ENCODE measurements at regions not wholly inside any gene's neighbourhood (a gene's known extent, or its start where the extent isn't known, plus 50 kb on each side); places are given as distances from the start of the nearest gene placed in this dataset.
"Not testable (repeated sequence)": the region's sequence is repeated elsewhere in the genome, so short reads cannot be mapped to it uniquely, and the experiment has no call there.

DNA sequence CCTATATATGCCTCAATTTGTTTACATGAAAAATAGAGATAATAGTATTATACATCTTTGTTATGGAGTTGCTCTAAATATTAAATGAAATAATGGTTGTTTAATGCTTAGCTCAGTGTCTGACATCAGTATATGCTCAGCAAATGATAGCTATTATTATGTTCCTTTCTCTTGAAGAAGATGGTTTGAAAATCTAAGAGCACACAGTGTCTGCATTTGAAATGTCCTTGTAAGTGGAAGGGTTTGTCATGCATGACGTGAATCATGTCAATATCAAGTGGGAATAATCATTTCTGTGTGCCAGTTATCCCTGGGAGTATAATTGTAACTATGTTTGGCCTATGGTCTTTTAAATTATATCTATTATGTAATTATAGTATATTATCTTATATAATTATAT, 377.5 kb upstream of the SORCS1 start:
- DNase-seq = no peak

DNA sequence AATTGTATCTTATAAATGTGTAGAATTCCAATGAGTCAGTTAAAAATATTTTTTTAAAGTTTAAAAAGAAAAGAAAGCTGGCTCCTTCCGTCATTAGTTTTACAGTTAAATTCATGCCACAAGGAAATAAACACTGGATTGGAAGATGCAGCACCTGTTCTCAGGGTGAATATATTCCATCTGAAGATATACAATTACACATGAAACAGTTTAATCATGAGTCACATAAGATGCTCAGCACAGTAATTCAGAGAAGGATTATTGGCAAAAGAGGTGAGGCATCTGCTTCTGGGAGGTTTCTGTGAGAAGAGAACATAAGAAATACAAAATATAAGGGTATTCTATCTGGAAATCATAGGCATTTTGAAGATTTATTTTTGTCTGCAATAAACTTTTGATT, 376.5 kb upstream of the SORCS1 start:
- no peak for DNase-seq

DNA sequence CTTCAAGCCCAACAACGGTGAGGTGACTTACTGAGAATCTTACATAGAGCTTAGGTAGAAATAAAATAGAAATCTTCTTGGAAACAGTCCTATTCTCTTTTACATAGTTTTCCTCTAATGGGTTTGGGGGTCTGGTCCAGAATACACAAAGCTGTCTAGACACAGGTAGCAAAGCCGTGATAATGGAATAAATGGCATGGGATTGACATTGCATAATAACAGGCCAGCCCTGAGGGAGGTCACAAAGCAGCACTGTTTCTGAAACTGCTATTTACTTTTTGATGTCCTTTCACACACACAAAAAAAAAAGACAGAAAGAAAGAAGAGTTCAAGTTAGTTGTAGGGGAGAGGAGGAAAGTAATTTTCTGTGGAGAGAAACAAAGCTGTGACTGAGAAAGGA, 364.8 kb upstream of the SORCS1 start:
- no peak for DNase-seq

DNA sequence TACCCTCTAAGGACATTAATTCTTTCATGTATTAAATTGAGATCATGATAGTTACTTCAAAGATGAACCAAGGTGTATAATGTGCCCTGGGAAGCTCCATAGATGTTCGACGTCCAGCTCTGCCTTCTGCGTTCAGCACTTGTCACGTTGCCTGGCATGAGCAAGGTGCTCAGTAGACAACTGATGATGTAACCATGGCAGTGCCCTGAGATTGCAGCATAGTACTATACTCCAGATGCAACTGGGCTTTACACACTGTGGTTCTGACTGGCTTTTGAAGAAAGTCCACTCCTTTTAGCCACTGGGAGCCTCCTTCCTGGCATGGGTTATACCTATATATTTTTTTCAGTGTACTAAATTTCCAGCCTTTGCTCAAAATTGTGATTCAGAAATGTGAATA, 355.8 kb upstream of the SORCS1 start:
- no peak for DNase-seq

DNA sequence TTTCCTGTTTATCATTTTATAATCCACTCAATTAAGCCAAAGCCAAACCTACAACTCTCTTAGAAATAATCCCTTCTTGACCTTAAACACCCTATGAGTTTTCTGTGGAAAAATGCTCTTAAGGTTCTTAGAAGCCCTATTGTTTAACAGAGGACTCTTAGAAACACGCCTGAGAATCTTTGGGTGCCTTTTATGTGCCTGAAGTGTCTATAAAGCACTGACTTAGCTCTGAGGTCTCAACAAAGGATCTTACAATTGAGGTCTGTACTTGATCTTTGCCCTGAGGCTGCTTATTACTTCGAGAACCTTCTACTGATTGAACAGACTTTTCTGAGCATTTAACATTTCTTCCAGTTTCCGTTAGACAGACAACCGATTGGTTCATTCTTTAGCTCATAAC, 353.3 kb upstream of the SORCS1 start:
- DNase-seq = no peak

DNA sequence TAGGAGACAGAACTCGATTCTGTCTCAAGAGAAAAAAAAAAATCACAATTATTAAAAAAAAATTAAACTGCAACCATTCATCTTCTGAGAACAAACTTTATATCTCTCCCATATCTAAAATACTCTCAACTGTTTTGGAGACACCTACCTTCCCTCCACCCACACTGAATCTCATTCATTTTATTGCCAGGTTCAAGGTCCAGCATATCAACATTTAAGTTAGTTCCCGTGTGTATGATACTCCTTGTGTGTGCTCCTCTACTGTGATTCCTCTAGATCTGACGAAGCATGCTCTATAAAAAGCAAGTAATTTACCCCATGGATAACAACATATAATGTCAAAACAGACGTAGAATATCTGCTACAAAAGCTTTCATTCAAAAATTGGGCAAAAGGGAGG, 351.8 kb upstream of the SORCS1 start:
- no peak for DNase-seq

DNA sequence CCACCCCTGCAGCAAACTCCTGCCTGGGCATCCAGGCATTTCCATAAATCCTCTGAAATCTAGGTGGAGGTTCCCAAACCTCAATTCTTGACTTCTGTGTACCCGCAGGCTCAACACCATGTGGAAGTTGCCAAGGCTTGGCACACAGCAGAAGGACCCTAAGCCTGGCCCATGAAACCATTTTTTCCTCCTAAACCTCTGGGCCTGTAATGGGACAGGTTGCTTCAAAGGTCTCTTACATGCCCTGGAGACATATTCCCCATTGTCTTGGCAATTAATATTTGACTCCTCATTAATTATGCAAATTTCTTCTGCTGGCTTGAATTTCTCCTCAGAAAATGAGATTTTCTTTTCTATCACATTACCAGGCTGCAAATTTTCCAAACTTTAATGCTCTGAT, 339.5 kb upstream of the SORCS1 start:
- DNase-seq = not testable (repeated sequence)

DNA sequence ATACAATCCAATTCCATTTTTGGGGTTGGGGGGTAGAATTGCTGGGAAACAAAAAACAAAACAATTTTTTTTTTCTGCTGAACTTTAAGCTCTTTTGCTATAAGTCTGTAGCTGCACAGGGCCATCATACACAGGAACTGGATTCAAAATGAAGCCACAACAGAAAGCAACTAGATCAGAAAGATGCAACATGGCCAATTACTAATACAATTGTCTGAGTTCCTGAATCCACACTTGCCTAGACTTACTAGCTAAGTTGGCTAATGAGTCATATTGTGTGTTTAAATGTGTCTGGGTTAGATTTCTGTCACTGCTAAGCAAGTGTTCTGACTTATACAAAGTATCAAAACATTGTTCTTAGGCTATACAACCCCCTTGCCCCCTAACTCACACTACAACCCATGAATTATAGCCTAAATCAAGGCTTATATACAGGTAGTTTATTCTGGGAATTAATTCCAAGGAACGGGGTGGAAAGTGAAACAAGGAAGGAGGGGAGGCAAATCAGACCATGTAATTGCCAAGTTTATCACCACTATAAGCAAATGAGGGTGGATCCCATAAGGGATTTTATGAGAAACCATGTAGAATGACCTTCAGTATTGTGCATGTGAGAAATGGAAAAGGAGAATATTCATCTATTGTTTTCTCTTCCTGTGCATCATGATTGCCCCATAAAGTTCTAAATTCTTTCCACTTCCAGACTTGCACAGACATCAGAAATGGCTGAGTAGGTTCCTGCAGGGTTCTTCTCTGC, 337.9 kb upstream of the SORCS1 start:
- no peak for DNase-seq

DNA sequence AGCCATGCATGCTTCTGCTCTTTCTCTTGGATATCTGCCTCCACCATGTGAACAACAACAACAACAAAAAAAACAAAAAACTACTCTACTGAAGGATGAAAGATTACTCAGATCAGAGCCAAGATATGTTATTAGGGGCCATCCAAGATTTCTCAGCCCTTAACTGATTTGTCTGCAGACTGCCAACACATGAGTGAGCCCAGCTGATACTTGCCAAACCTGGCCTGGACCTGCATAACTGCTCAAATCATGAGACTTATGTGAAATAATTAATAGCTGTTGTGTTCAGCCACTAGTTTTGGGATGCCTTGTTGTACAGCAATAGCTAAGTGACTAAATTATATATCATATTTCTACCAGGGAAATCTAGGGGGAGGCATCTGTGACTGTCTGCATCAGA, 334.5 kb upstream of the SORCS1 start:
- no peak for DNase-seq

DNA sequence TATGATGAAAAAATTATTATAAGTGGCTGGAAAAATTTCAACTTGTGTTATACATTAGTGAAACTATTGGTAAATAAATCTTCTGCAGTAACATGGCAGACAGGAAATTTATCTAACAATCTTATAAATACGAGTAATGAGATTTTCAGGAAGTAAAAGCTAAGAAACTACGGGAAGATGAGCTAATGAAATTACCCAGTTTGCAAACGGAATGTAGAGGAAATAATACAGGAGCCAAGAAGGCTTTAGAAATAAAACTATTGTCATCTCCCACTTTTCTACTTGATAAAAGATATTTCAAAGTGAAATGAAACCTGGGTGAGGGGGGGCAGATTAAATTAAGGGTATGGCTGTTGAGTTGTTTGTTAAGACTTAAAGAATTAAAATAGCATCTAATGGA, 332.5 kb upstream of the SORCS1 start:
- DNase-seq = no peak

DNA sequence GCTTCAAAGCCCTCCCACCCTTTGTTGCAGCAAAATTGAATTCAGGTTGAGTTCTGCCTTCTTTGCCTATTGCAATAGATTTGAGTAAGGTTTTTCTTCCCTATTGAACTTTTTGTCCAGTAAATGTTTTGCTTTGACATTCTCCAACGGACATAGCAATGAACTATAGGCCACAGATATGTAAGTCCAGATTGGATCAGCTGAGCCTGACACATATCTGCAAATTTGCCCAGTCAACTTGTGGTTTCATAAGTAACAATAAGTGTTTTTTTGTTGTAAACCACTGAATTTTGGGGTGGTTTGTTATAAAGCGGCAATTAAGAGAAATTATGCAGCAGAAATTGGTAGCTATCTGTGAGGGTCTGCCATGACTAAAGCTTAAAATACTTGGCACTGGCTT, 332.1 kb upstream of the SORCS1 start:
- DNase-seq = no peak

DNA sequence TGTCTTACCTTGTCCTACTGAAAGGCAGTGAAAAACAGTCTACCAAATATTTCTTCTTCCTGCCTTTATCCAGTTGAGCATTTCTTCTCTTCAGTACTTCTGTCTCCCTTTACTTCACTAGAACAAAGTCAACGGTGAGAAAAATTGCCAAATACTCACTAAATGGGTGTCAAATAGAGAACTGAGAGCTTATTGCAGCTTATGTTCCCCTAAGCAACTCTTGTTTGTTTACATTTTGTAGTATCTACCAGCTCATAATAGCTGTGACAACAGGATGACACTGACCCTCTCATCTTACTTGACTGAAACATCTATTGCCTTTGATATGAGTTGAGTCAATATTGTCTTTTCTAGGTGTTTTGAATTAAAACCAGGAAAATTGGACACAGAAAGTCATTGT, 327.9 kb upstream of the SORCS1 start:
- no peak for DNase-seq

DNA sequence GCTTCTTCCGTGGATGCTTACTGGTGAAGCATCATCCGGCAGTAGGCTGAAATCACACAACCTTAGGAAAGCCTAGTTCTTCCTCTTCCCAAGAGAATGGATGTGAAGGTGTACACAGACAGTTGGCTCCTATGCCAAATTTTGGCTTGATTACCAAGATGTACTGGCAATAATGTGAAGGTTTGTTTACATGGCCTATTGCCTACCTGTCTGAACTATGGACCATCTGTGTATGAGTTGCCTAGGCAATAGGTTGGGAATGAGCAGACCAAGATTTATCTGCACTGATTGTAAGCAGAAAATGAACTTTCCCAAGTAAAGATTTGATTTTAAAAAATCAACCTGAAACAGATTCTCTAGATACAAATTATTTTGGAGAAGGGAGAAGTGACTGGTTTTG, 325.9 kb upstream of the SORCS1 start:
- no peak for DNase-seq

DNA sequence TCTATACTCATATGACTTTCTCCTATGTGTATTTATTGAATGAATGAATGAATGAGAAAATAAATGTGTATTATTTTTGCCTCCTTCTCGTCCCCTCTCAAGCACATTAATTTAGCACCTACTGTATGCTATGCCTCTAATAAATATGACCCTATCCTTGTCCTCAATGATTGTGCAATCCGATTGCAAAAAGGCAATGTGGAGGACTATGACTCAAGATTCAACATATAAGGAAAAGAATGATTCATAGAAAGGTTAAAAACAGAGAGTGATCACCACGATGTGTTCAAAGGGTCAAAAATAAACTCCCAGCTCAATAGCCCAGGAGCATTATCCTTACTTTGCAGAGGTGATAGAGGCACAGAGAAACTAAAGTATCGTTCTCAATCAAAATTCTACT, 322.8 kb upstream of the SORCS1 start:
- DNase-seq = no peak

DNA sequence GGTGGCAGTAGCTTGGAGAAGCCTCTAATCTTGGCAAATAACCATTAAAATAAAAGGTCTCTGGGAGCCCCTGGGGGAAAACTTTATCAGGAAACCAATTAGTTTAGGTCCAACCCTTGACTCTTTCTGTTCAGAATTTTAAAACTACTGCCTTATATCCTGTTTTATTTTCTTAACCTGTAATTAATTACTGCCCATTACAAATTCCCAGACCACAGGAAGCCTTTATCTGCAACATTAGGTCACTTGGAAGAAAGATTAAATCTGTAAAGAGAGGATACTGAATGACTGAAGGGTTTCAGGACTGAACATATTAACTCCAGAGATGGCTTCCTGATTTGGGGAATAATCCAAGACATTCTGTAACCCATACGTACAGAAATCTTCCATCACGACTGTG, 320.5 kb upstream of the SORCS1 start:
- no peak for DNase-seq

DNA sequence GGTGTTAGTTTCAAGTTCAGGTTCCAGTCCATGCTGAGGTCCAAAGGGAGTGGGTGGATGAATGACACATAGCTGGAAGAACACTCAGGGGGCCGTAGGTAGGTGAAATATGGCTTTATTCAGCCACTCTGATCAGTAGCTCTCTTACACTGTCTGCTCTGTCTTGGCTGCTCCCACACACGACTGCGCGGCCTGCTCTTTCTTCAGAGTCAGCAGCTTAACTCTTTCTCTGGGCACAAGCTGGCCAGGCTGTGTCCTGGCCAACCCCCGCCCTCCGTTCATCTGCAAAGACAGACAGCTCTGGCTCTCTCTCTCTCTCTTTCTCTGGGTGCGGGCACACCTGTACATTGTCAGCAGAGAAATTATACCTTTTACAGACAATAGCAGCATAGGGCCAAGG, 317.4 kb upstream of the SORCS1 start:
- no peak for DNase-seq

DNA sequence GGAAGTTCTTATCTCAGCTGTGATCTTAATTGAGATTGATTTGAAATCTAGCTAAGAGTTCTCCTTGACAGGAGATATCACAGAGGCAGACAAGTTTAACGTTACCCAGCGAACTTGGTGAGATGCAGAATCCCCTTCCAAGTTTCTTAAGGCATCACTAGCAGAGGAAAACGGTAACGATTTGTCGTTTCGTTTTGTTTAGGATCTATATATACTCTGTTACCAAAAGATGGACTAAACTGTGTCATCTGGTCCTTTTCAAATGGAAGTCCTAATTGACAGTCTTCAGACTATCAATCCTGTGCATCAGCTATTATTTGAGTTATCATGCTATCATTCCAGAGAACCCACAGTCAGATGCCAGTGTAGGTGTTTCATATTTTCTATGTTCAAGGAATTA, 316.7 kb upstream of the SORCS1 start:
- DNase-seq = no peak

DNA sequence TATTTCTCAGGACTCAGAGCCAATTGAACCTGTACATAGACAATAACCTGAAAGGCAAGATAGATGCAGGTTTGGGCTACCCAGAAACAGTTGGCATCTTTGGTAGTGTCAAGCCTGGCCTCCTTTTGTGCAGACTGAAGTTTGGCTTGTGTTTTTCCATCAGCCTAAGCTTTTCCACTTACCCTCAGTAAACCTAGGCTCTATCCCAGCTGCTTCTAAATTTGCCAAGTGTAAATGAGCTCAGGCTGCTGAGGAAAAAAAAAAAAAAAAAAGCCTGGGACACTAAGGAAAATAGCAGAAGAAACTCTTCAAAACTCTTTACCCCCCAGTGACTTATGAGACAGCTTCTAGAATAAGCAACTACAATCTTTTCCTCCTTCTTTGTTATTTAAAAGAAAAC, 316.3 kb upstream of the SORCS1 start:
- no peak for DNase-seq

DNA sequence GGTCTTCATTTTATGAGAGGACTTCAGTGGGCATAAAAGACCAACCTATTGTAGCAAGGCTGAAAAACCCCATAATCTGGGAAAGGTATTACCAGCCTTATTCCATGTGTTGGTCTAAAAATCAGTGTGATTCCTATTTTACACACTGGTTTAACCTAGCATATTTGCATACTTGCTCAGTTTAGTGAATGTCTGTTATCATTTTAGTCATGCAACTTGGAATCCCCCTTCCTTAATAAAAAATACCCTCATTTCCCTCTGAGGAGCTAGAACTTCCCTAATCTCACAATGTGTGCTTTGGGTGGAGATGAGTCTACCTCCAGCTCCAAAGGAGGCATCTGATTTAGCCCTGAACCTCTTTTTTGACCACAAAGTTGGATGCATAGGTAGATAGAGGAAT, 312.8 kb upstream of the SORCS1 start:
- no peak for DNase-seq

DNA sequence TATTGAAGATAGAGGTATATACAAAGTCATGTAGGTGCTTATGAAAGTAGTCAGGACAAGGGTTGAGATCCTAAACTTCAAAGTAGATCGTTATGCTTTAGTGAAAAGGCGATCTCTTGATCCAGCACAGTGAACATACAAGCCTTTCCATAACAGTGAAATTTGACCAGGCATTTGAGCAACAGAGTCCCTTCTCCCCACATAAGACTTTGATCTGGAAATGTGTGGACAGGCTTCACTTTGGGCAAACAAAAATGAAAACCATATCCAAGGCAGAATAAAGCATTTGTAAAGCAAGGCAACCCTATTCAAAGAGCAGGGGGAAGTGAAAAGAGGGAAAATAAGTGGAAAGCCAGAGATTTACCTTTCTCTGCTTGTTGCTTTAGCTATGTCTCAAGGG, 311.9 kb upstream of the SORCS1 start:
- no peak for DNase-seq

DNA sequence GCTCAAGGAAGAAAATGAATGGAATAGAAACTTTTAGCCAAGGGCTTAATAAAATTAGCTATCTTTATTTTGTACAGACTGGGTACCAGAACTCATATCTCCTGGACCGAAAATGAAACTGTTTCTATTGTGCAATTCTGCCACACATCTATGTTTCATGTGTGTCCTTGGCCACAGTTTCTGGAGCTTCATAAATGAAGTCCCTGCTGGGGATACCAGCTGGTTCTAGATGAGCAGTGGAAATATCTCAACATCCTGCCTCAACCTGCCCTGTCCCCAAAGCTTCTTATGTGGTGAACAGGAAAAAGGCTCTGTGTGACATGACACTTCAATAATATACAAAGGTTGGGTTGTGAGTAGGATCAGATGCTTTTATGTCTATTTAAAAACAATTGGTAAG, 310.1 kb upstream of the SORCS1 start:
- no peak for DNase-seq

DNA sequence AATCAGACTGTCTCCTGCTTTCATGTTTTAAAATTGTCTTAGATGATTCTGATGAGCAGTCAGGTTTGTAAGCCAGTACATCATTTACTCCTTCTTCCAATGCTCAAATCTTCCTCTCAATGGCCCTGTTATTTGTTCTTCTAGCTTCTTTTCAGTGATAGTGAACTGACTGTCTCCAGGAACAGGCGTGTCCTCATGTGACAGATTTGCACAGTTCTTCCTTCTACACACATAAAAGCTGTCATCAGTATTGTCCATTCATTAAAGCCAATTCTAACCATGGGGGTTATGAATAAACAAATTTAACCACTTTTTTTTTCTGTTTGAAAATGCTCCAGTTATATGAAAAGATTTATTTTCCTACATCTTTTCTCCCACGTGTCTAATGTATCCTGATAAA, 308.7 kb upstream of the SORCS1 start:
- DNase-seq = no peak

DNA sequence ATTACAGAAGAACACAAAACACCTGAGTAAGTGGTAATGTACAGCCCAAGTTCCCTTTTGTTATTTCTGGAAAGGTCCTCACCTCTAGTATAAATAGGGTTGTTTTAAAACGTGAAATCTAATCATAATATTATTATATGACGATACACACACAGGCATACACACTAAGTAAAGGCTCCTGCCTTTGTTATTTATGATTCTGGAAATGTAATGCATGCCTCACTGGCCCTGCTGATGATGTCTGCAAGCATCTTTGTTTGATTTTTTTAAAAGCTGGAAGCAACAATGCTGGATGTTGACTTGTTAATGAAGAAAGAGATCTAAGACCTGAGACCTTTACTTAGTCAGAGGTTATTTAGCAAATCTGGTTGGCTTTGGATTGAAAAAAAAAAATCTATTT, 307.4 kb upstream of the SORCS1 start:
- no peak for DNase-seq

DNA sequence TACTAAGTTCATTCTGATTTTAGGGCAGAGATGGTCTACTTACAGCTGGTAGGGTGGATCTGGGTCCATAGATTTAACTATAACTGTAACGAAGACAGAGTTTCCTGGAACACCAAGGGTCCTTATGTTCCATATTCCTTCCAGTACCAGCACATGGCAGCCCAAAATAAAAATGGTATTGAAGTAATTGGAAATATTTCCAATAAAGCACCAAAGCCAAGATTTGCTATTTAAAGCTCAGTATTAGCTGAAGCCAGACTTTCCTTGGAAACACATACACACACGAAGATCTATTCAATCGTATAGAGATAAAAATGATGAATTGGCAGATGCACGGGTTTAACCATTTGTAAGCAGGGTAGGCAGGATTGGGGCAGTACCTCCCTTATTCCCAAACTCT, 289.1 kb upstream of the SORCS1 start:
- DNase-seq = no peak

DNA sequence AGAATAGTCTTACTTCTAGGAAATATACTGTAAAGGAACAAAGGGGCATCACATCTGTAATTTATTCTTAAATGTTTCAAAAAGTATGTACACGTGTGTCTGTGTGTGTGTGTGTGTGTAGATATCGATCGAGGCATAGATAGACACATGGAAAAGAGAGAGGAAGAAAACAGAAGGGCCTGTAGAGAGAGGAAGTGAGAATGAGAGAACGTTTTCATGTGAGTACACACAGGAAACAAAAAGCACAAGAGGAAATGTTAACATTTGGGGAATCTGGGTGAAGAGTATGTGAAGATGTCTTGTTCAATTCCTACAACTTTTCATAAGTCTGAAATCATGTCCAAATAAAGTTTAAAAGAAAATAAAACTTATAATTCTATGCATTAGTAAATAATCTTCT, 286.5 kb upstream of the SORCS1 start:
- no peak for DNase-seq

DNA sequence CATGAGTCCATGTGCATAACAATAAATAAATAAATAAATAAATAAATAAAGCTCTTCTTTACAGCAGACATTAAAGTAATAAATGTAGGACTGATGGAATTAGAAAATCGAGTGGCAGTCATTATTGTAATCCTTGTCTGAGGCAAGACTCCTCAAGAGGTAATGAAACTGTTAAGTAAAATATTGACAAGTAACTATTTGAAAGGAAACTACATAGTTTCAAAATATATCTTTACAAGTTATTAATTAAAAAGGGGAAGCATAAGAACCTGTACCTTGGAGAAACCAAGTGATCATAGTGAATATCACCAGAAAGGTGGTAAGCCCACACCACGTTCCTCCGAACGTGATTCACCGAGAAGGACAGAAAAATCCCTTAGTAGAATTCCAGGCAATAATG, 285.6 kb upstream of the SORCS1 start:
- no peak for DNase-seq
